SU-DHL-6 (cell line): ENCODE measurements at regions not wholly inside any gene's neighbourhood (a gene's known extent, or its start where the extent isn't known, plus 50 kb on each side); places are given as distances from the start of the nearest gene placed in this dataset.

Experiments used
- H2AFZ ChIP-seq: fragments of 200-600 bp; sonication (generic); 2 replicates; pipeline ENCODE4 v1.6.1; 2014; ENCODE audit warnings: low read depth, mild to moderate bottlenecking, moderate library complexity, mixed read lengths, antibody characterized with exemption, low read length; ENCODE audit not compliant: severe bottlenecking
- H3F3A ChIP-seq: fragments of 200-600 bp; shearing (Covaris generic); 2 replicates; pipeline ENCODE4 v1.6.0; 2016; ENCODE audit warnings: antibody characterized with exemption, mild to moderate bottlenecking; ENCODE audit not compliant: insufficient read depth
- H3K27ac ChIP-seq: fragments of 200-600 bp; sonication (generic); 2 replicates; pipeline ENCODE4 v1.5.1; 2016; ENCODE audit warnings: low read depth, mild to moderate bottlenecking, low read length, moderate library complexity, mixed read lengths
- H3K27me3 ChIP-seq: fragments of 200-600 bp; sonication (generic), shearing (Covaris generic); 2 replicates; pipeline ENCODE4 v1.6.0; 2014; ENCODE audit warnings: mild to moderate bottlenecking, low read length
- H3K36me3 ChIP-seq: fragments of 200-600 bp; sonication (generic); 2 replicates; pipeline ENCODE4 v1.6.1; 2014; ENCODE audit warnings: mild to moderate bottlenecking, low read length, mixed read lengths
- H3K4me2 ChIP-seq: fragments of 300-600, 200-600 bp; shearing (Covaris generic), sonication (generic); 2 replicates; pipeline ENCODE4 v1.6.0; 2014; ENCODE audit warnings: low read length, low read depth, mild to moderate bottlenecking; ENCODE audit not compliant: poor library complexity, severe bottlenecking
- H3K4me3 ChIP-seq: fragments of 200-600 bp; sonication (generic); 2 replicates; pipeline ENCODE4 v1.5.1; 2014; ENCODE audit warnings: antibody characterized with exemption, low read length, mild to moderate bottlenecking, mixed read lengths; ENCODE audit not compliant: insufficient read depth, poor library complexity, severe bottlenecking
- H3K79me2 ChIP-seq: fragments of 200-600 bp; sonication (generic); 2 replicates; pipeline ENCODE4 v1.6.1; 2014; ENCODE audit warnings: mild to moderate bottlenecking, low read length, moderate library complexity; ENCODE audit not compliant: insufficient read depth
- H3K9ac ChIP-seq: fragments of 200-600 bp; sonication (generic); 2 replicates; pipeline ENCODE4 v1.7.0; 2014; ENCODE audit warnings: mild to moderate bottlenecking, low read length
- H3K9me2 ChIP-seq: fragments of 200-600 bp; sonication (generic); replicated peaks from 2 replicates; pipeline ENCODE4 v1.6.1; 2014; ENCODE audit warnings: low read length; ENCODE audit not compliant: insufficient read depth
- H3K9me3 ChIP-seq: fragments of 200-600 bp; sonication (generic); 2 replicates; pipeline ENCODE4 v1.6.1; 2014; ENCODE audit warnings: low read length, mixed read lengths; ENCODE audit not compliant: insufficient read depth
- H4K20me1 ChIP-seq: fragments of 200-600 bp; sonication (generic); 2 replicates; pipeline ENCODE4 v1.6.1; 2014; ENCODE audit warnings: low read depth, mild to moderate bottlenecking, antibody characterized with exemption, low read length, moderate library complexity, mixed read lengths
- CTCF ChIP-seq: fragments of 200-600 bp; sonication (generic); IDR thresholded peaks from one replicate; pipeline ENCODE4 v1.5.1; 2017; ENCODE audit warnings: antibody characterized with exemption, mild to moderate bottlenecking, low read length, moderate library complexity; ENCODE audit not compliant: insufficient read depth, poor library complexity, severe bottlenecking
- EZH2phosphoT487 ChIP-seq: fragments of 200-600 bp; sonication (generic), shearing (Covaris generic); conservative IDR thresholded peaks from 2 replicates; pipeline ENCODE4 v1.6.1; 2018; ENCODE audit warnings: mild to moderate bottlenecking, antibody characterized with exemption, low read length, moderate library complexity, mixed read lengths

- H3K9me2 ChIP-seq, result no peaks in the 10 kb centered on the region
- H3K9ac ChIP-seq, result no peak overlapping the region
- no peaks in the 10 kb centered on the region for H3K9me3 ChIP-seq
- H2AFZ ChIP-seq, result no peak overlapping the region
- H3K4me2 ChIP-seq, result no peak overlapping the region
- H3K79me2 ChIP-seq, result no peaks in the 10 kb centered on the region
- H3K27ac ChIP-seq, result no peak overlapping the region
- H4K20me1 ChIP-seq, result no peaks in the 10 kb centered on the region
- no peaks in the 10 kb centered on the region for H3K27me3 ChIP-seq
- TF ChIP-seq CTCF (no peak), EZH2phosphoT487 (no peak)
- no peaks in the 10 kb centered on the region for H3F3A ChIP-seq
- no peaks in the 10 kb centered on the region for H3K36me3 ChIP-seq
- no peak overlapping the region for H3K4me3 ChIP-seq
These were observed 371.2 kb upstream of the B3GAT1 start for GRCh38 chr11:134783234-134783633.

GRCh38 chr11:134781380-134781866 lies 369.4 kb upstream of the B3GAT1 start:
- H3K9ac ChIP-seq, result no peak overlapping the region
- H3K27ac ChIP-seq, result no peak overlapping the region
- no peaks in the 10 kb centered on the region for H3K9me3 ChIP-seq
- no peaks in the 10 kb centered on the region for H4K20me1 ChIP-seq
- H3K9me2 ChIP-seq, result no peaks in the 10 kb centered on the region
- H3F3A ChIP-seq, result no peaks in the 10 kb centered on the region
- no peaks in the 10 kb centered on the region for H3K79me2 ChIP-seq
- H2AFZ ChIP-seq, result no peak overlapping the region
- TF ChIP-seq CTCF (no peak), EZH2phosphoT487 (no peak)
- H3K36me3 ChIP-seq, result no peaks in the 10 kb centered on the region
- no peak overlapping the region for H3K4me2 ChIP-seq
- no peak overlapping the region for H3K4me3 ChIP-seq
- H3K27me3 ChIP-seq, result no peaks in the 10 kb centered on the region

GRCh38 chr11:134780486-134781147 lies 368.6 kb upstream of the B3GAT1 start:
- Histone ChIP-seq H3K9ac (no peak overlapping the region), H3K9me3 (no peaks in the 10 kb centered on the region), H3K36me3 (no peaks in the 10 kb centered on the region), H3K9me2 (no peaks in the 10 kb centered on the region), H3K4me3 (no peak overlapping the region), H4K20me1 (no peaks in the 10 kb centered on the region), H3K4me2 (no peak overlapping the region), H2AFZ (no peak overlapping the region), H3K79me2 (no peaks in the 10 kb centered on the region), H3F3A (no peaks in the 10 kb centered on the region), H3K27me3 (no peaks in the 10 kb centered on the region), H3K27ac (no peak overlapping the region)
- TF ChIP-seq EZH2phosphoT487 (no peak), CTCF (no peak)
